ENCODE measurements at regions not wholly inside any gene's neighbourhood (a gene's known extent, or its start where the extent isn't known, plus 50 kb on each side); places are given as distances from the start of the nearest gene placed in this dataset.
"Not testable (repeated sequence)": the region's sequence is repeated elsewhere in the genome, so short reads cannot be mapped to it uniquely, and the experiment has no call there.

- no peak for DNase-seq
These were observed 1293.9 kb downstream of the PCDH9 start for GRCh38 chr13:65936249-65936648.

- no peak for DNase-seq
These were observed 1297.4 kb downstream of the PCDH9 start for GRCh38 chr13:65932587-65933239.

DNA sequence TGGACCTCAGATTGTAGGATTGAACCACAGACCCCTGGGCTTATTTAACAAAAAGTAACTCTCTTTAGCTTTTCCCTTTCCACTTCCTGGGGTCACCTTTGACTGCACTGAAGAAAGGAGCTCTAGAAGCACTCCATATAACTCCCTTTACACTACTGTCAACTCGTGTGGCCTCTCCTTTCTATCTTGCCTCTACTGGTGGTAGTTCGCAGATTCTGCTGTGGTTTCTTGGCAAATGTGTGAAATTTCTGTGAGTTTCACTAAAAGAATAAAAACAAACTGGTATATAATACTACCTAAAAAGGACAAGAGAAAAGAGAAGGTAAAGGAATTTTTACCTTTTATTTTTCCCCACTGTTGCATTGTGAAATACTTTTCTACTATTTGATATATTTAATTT is 1298.1 kb downstream of the PCDH9 start:
- no peak for DNase-seq

DNA sequence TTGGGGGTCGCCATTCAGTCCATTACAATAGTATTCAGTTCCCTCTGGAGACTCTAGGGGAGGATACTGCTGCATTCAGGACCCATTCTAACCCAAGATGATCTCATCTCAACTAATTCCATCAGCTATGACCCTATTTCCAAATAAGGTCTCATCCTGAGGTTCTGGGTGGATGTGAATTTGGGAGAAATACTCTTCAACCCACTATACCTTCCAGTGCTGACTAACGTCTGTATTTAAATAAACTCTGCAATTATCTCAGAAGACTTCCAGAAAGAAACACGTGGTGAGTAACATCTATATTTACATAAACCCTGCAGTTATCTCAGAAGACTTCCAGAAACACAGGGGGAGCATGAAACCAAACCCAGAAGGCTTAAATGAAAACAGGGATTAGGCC is 1300.7 kb downstream of the PCDH9 start:
- no peak for DNase-seq

DNA sequence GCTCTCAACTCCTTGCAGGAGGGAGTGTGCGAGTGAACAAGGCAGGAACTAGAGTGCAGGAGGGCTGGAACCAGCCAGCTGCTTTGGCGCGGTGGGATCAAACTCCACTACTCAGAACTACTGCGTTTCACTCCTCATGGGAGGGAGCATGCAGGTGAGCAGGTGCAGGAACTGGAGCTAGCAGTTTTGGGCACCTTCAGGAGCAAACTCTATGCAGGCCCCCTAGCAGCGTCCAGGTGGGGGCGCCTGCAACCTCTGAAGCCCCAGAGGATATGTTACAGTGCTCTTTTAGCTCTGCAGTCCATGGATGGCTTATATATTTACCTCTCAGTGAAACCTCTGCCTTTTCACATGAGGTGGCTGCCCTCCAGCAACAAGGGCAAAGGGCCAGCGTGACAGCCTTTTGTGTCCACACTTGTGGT is 1303.4 kb downstream of the PCDH9 start:
- DNase-seq, result no peak

- DNase-seq, result not testable (repeated sequence)
These were observed 1307.3 kb downstream of the PCDH9 start for GRCh38 chr13:65922846-65923245.

GRCh38 chr13:65921933-65922332 is 1308.2 kb downstream of the PCDH9 start:
- no peak for DNase-seq

DNA sequence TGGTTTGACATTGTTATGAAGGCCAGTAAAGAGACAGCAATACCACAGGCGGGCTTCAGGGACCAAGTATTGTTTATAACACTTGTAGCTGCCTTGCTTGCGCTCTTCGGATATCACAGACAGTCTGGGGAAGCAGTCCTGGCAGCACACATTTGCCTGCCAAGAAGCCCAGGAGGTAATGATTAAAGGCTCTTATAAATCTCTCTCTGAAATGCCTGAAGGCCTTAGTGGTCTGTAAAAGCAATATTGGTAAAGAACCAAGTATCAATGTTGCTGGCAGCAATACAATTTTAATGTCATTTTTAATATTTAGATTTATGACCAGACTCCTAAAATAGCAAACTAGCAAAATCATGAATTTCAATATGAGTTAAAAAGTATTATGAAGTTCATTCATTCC is 1312.4 kb downstream of the PCDH9 start:
- no peak for DNase-seq

GRCh38 chr13:65915195-65915594 is 1314.9 kb downstream of the PCDH9 start:
- no peak for DNase-seq

DNA sequence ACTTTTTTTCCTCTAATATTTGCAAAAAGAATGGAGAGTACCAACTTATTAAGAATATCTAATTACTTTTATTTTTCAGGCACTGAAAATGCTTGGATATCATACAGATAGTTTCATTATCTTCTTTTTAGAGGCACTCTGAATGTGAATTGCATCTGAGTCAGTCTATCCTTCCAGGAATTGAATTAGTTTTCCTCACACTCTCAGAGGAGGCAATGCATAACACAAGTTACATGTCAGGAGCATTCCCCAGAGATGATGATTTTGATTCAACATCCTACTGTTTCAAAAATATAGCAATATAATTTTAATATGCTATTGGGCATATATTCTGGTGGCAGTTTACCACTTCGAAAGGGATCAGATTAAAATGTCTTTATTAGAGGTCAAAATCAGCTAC is 1315.4 kb downstream of the PCDH9 start:
- no peak for DNase-seq

- no peak for DNase-seq
These were observed 1317.0 kb downstream of the PCDH9 start for GRCh38 chr13:65913173-65913572.

- no peak for DNase-seq
These were observed 1317.6 kb downstream of the PCDH9 start for GRCh38 chr13:65912516-65912915.

- DNase-seq, result no peak
These were observed 1318.5 kb downstream of the PCDH9 start for GRCh38 chr13:65911546-65912193.

DNA sequence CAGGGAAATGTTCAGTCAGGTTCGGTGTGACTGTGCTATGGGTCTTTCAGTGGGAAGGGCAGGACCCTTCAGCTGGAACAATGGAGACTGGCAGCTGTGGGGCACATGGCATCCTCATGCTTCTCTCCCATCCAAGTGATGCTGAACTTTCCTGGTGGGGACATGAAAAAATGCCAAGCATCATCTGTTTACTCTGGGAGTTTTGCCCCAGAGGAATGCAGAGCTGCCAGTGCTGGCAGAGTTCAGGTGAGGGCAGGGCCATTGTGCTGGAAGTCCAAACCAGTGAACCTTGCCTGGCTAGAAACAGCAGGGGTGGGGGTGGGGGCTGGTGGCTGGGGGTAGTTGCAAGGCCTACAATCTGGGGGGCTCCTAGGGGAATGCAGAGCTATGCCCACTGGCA is 1320.6 kb downstream of the PCDH9 start:
- DNase-seq, result no peak

- DNase-seq, result no peak
These were observed 1322.2 kb downstream of the PCDH9 start for GRCh38 chr13:65907666-65908525.

DNA sequence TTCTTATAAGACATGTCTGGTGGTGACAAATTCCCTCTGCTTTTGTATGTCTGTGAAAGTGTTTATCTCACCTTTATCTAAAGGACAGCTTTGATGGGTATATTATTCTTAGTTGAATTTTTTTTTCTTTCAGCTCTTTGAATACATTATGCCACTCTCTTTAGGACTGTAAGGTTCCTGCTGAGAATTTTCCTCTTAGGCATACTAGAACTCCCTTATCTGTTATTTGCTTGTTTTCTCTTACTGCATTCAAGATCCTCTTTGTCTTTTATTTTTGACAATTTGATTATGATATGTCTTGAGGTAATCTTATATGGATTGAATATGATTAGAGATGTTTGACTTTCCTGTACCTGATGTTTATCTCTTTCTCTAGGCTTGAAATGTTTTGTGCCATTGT is 1328.4 kb downstream of the PCDH9 start:
- no peak for DNase-seq

- no peak for DNase-seq
These were observed 1336.1 kb downstream of the PCDH9 start for GRCh38 chr13:65894049-65894448.

DNA sequence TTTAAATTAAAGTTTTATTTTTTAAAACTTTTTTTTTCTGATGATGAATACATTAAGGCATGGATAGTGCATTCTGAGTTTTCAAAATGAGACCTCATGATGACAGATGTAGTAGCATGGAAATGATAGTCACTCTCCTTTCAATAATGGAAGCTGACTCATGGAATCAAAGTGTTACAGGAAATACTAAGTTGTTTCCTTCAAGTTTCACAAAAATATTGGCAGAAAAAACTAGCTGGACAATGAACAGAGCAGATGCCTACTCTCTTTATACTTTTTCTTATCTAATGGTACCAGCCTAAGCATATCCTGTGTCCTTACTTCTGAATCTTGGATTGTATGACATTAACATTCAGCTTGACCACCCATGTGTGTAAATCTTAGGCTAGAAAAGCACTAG is 1337.3 kb downstream of the PCDH9 start:
- no peak for DNase-seq

- no peak for DNase-seq
These were observed 1340.8 kb downstream of the PCDH9 start for GRCh38 chr13:65889368-65889767.

DNA sequence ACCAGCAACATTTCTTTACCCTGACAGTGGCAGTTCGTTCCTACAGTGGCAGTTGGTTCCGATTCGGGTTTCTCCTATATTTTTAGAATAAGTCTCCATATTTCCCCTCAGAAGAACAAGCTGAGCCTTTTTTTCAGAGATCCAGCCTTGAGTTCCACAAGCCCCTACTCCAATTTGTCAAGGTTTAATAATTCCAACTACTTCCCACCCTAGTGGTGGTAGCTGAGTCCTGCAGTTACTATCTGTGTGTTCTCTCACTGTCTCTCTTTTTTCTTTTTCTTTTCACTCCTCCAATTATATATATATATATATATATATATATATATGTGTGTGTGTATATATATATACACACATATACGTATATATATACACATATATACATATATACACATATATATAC is 1347.3 kb downstream of the PCDH9 start:
- DNase-seq, result no peak

- DNase-seq, result no peak
These were observed 1348.5 kb downstream of the PCDH9 start for GRCh38 chr13:65881561-65882155.

- DNase-seq, result no peak
These were observed 1355.1 kb downstream of the PCDH9 start for GRCh38 chr13:65875031-65875430.

GRCh38 chr13:65872448-65872847 is 1357.7 kb downstream of the PCDH9 start:
- DNase-seq, result no peak

DNA sequence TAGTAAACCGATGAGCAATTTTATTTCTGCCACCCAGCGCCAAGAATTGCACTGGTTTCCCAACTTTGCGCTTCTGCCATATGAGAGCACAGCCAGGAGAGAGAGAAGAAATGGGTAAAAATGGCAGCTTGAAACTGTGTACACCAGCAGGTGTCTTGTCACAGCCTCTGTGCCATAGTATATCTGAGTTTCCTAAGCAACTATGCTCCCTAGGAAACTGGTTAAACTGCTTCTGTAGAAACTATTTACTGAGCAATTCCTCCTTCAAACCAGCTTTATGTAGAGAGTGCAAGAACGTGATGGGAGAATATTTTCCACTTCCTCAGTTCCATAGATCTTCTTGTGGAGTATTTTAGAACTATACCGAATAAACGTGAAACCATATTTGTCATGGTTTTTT is 1361.3 kb downstream of the PCDH9 start:
- DNase-seq, result no peak
